ENCODE measurements at regions not wholly inside any gene's neighbourhood (a gene's known extent, or its start where the extent isn't known, plus 50 kb on each side); places are given as distances from the start of the nearest gene placed in this dataset.

GRCh38 chr3:27939521-27939920 is 217.4 kb upstream of the EOMES start:
- no peak for DNase-seq (ENCODE audit: low read depth)

GRCh38 chr3:27939940-27940339 is 217.8 kb upstream of the EOMES start:
- DNase-seq (ENCODE audit: low read depth) = no peak

GRCh38 chr3:27943106-27943505 is 221.0 kb upstream of the EOMES start:
- DNase-seq (ENCODE audit: low read depth) = no peak

DNA sequence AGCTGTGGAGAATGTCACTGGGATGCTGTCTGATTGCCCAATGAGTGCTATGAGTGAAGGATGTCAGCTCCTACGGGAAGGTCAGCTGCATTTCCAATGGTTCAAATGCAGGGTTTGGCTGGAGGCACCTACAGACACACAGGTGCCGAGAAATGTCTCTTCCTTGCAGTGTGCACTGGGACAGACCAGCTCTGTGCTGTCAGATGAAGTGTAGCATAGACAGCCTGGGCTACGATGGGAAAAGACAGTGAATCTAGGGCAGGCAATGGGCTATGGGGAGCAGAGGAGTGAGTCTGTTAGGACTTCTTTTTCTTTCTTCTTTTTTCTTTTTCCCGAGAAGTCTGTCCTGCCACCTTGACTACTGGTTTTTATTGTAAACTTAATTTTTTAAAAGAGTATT is 223.1 kb upstream of the EOMES start:
- DNase-seq (ENCODE audit: low read depth) = no peak

GRCh38 chr3:27960133-27960532 is 238.0 kb upstream of the EOMES start:
- DNase-seq (ENCODE audit: low read depth) = no peak

GRCh38 chr3:27963519-27963918 is 241.4 kb upstream of the EOMES start:
- no peak for DNase-seq (ENCODE audit: low read depth)

- no peak for DNase-seq (ENCODE audit: low read depth)
These were observed 249.5 kb upstream of the EOMES start for GRCh38 chr3:27971600-27971999.

DNA sequence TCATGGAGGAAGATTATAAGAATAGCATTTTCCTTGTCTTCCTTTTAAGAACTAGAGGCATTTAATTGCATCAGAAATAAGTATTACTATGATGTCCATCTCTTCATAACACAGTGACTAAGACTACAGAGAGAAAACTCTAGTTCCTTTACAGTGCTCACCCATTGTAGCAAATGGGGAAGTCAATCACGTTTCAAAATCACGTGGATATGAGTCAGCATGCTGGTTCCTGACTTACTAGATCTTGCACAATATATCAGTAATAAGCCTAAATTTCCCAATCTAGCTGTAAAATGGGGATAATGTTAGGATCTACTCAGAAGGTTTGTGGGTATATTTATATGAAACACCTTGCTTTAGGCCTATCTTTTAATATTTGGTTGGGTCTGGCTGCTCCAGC is 254.8 kb upstream of the EOMES start:
- DNase-seq (ENCODE audit: low read depth) = no peak

DNA sequence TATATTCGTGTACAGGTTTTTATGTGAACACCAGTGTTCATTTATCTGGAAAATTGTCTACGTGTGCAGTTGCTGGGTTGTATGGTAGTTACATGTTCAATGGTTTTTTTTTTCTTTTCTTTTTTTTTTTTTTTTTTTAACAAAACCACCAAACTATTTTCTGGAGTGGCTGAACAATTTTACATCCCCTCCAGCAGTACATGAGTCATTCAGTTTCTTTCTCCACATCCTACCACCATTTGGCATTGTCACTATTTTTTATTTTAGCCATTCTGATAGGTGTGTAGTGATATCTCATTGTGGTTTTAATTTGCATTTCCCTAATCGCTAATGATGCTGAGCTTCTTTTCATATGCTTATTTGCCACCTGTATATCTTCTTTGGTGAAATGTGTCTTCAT is 256.3 kb upstream of the EOMES start:
- no peak for DNase-seq (ENCODE audit: low read depth)

- no peak for DNase-seq (ENCODE audit: low read depth)
These were observed 255.9 kb upstream of the CMC1 start for GRCh38 chr3:27985369-27986035.

- DNase-seq (ENCODE audit: low read depth) = no peak
These were observed 255.1 kb upstream of the CMC1 start for GRCh38 chr3:27986234-27986879.

GRCh38 chr3:27990324-27990723 is 251.1 kb upstream of the CMC1 start:
- no peak for DNase-seq (ENCODE audit: low read depth)

GRCh38 chr3:27990837-27991236 is 250.6 kb upstream of the CMC1 start:
- no peak for DNase-seq (ENCODE audit: low read depth)

GRCh38 chr3:27993051-27993450 is 248.4 kb upstream of the CMC1 start:
- no peak for DNase-seq (ENCODE audit: low read depth)

DNA sequence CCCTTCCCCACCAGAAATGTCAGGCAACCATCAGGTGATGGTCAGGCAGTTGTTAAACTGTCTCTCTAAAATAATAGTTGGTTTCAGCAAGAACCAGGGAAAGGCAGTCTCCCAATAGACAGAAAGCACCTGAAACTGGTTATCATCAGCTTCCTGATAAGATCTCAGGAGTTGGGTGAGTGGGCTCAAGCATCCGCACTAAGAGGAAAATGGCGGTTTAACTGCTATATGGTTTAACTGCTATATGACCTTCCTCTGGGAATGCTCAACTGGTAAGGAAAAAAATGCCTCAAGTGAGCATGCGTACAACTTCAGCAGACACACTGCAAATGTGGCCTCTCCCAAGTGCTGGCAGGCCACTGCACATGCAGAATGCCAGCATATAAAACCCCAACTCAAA is 240.8 kb upstream of the CMC1 start:
- DNase-seq (ENCODE audit: low read depth) = no peak

DNA sequence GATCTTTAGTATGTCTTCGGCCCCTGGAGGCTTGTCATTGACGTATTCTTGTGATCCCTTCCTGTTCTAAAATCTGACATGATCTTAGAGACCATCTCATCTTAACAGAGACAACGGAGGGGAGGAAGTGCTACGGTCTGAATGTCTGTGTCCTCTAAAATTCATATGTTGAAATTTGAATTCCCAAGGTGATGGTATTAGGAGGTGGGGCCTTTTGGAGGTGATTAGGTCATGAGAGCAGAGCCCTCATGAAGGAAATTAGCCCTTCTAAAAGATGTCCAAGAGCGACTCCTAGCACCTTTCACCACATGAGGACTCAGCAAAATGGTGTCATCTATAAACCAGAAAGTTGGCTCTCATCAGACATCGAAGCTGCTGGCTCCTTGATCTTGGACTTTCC is 233.2 kb upstream of the CMC1 start:
- DNase-seq (ENCODE audit: low read depth) = no peak

- DNase-seq (ENCODE audit: low read depth) = no peak
These were observed 228.6 kb upstream of the CMC1 start for GRCh38 chr3:28012830-28013229.

DNA sequence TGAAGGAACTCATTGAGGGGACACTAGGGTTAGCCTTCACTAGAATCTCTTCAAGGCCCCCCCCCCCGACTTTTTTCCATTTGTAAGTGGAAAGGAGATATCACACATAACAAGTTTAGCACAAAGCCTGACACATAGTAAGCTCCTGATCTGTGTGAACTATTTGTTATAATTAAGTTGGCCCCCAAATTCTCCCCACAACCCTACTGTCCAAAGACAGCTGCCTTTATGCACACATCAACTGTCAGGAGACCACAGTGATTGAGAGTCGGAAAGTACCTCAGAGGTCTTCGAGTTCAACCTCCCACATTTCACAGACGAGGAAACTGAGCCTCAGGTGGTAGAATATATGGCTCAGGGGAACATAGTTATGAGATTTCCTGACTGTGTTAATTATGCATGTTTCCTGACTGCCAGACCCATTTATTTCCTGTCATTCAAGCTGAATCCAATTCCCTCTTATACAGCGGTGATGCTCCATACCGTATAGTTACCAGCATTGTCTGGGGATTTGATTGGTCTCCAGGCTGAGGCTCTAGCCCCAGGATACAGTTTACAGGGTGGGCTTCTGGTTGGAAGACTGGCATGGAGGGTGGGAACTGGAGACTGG is 227.4 kb upstream of the CMC1 start:
- DNase-seq (ENCODE audit: low read depth) = no peak

DNA sequence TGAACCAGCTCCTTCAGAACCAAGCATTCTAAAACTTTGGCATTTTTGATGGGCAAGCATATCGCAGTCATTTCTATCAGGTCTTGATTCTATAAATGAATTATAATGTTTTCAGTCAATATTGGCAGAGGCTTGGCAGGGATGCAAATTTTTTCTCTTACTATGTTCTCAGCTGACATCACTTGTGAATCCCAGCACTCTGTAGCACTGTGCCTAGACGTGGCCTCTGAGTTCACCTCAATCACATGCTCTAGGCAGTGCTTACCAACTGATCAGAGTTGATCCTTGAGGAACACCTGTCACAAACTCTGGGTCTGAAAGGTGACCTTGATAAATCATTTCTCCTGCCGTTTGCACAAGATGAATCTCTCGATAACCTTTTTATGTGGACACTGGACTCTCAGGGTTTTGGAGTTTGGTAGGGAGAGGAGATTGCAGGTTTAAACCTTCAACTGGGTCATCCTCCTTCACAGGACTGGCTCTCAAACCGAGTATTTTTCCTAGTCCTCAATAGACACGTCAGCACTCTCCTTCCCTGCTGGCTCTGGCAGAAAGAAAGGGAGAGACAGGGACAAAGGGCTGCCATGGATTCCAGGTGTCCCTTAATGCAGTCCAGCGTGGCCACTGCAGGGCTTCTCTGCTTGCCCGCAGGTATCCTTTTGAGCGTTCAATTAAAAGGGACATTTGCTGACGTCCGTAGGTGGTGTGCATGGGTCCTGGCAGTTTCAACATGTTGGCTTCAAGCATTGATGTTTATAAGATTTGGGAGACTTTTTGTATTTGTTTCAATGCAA is 222.3 kb upstream of the CMC1 start:
- DNase-seq (ENCODE audit: low read depth) = no peak

GRCh38 chr3:28019740-28020139 is 221.7 kb upstream of the CMC1 start:
- DNase-seq (ENCODE audit: low read depth) = no peak

- no peak for DNase-seq (ENCODE audit: low read depth)
These were observed 218.5 kb upstream of the CMC1 start for GRCh38 chr3:28022916-28023315.

DNA sequence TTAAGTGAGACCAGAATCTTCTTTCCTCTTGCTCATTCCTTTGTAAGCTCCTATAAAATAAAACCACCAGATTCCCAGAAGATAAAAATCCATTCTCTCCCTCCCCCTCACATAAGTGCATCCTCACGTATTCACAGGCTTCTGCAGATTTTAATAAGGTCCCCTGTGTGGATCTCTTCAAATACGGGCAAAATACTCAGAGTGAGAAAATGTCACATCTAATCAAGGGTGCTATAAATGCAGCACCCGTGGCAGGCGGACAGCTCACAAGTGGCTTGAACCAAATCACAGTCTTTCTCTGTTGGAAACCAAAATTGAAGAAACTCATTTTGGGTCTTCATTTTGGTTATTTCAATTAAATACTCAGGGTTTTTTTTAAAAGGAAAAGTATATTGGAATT is 212.9 kb upstream of the CMC1 start:
- DNase-seq (ENCODE audit: low read depth) = no peak

Measured in activated T-helper 1 cell treated with Interleukin-2 at 50 U/mL for 16 hours (primary cell).